GM21619 (cell line): ENCODE measurements at regions not wholly inside any gene's neighbourhood (a gene's known extent, or its start where the extent isn't known, plus 50 kb on each side); places are given as distances from the start of the nearest gene placed in this dataset.

Experiments
- ATAC-seq: cut with Tn5 transposase; IDR thresholded peaks from one replicate; pipeline ENCODE4 v1.9.1; 2021; ENCODE audit not compliant: unreplicated experiment

GRCh38 chr6:93792746-93793145 lies 373.4 kb upstream of the EPHA7 start:
- ATAC-seq = no peak

- ATAC-seq = no peak
Measured at GRCh38 chr6:93790981-93791380, 371.6 kb upstream of the EPHA7 start.

DNA sequence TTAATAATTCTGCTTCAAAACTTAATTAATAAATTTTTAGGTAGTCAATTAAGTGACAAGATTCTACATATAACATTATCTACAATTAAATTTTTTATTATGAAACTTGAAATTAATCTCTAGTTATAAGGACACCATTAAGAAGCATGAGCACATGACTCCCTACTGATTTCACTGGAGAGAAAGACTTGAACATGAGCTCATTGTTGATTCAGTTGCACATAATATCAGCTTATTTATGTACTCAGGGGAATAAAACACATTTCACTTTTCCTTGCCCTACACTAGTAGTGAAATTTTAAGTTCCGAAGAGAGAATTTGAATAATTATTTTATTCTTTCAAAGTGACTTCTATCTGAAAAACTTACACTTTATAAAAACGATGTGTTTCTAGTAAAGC lies 370.2 kb upstream of the EPHA7 start:
- no peak for ATAC-seq

DNA sequence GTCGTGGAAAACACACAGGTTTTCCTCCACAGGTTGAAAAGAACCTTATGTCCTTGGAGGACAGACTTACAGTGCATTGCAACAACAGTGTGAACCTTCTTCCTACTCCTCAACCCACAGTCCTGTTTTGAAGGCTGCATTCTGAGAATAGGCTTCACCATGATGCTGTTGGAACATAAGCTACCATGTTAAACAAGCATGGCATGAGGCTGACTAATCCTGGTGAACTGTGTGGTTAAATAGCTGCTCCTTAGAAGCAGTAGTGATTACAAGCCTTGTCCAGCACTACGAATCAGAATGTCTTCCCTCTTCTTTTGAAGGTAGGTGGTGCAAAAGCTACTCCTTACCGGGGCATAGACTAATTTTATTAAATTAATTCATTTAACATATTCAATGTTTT lies 368.5 kb upstream of the EPHA7 start:
- ATAC-seq = no peak

GRCh38 chr6:93786474-93787330 lies 367.3 kb upstream of the EPHA7 start:
- ATAC-seq = no peak

- ATAC-seq = no peak
Measured at GRCh38 chr6:93785694-93786030, 366.3 kb upstream of the EPHA7 start.

DNA sequence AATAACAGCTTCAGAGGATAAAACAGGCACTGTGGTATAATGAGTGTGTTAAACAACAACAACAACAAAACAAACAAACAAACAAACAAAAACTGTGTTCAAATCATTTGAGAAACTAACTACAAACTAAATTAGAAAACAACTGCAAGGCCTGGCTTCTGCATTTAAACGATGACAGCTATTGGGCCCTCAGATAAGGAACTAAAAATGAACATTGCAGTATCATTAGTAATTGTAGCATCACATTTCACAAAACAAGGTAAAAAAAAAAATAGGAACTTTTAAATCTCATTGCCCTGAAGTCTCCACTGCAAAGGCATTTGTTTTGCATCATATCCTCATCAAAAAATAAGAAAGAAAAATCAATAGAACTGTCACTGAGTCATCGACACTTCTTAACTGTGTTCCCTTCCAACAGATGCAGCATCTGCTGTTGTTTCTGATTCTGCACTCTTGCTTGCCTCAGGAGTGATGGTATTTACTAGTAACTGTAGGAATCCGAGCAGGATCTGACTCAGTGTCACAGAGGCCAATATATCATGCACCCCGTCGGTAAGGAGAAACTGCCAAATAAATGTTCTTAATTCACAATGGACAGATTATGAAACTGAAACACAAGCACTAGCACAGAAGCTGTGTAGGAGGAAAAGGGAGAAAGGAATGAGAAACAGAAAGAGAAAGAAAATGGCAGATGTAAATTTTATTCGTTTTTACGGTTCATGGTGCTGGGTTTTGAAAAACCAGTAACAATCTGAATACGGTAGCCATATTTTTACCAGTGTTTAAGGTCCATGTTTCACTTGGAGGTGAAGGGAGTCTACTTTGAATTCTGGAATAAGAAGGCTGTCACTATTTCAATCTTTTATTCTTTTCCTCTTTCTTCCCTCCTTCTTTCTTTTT lies 365.7 kb upstream of the EPHA7 start:
- no peak for ATAC-seq

- no peak for ATAC-seq
Measured at GRCh38 chr6:93779086-93779841, 359.9 kb upstream of the EPHA7 start.

GRCh38 chr6:93759190-93759589 lies 339.8 kb upstream of the EPHA7 start:
- ATAC-seq = no peak

DNA sequence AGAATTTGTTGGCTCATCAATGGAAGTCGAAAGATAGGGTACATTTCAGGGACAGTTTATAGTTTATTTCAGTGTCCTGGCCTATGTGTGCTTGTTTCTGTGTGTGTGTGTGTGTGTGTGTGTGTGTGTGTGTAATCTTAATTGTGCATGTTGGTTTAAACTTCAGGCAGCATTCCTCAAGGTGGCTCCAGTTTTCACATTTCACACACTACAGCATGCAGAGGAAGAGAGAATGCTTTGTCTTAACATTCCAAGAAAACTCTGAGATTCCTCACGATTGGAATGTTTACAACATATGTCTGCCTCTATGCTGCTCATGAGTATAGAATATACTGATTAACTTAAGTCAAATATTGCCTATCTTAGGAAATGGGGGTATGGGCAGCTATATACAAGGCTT lies 332.6 kb upstream of the EPHA7 start:
- no peak for ATAC-seq

GRCh38 chr6:93749930-93750329 lies 330.6 kb upstream of the EPHA7 start:
- no peak for ATAC-seq

DNA sequence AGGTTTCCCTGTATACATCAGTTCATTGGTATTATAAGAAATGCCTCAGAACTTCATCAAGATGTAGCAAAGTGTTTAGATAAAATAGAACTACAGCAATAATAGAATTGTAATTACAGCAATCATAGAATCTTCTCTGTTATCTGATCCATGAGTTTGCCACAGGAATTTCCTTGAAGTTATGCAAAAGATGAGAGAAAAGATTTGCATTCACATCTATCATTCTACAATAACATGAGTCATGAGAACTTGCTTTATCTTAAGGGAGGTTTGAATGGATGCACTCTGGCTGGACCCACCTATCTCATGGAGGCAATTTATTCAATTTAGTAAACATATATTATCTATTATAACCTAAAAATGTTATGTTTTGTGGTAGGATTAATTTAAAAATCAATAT lies 329.8 kb upstream of the EPHA7 start:
- no peak for ATAC-seq

DNA sequence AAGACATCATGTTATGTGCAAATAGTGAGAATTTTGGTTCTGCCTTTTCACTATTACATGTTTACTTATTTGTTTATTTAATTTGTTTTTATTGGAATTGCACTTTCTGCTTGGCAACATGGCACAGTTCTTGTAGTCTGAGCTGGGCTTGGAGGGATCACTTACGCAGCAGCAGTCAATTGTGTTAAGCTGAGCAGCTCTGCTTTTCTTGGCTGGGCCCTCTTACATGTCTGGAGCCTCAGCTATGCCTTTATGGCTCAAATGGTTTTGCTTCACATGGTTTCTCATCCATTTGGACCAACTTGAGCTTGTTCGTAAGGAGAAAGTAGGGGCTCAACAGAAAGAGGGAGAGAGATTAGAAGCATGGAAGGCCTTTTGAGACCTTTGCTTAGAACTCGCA lies 327.5 kb upstream of the EPHA7 start:
- ATAC-seq = no peak

- ATAC-seq = no peak
Measured at GRCh38 chr6:93745306-93745705, 325.9 kb upstream of the EPHA7 start.

GRCh38 chr6:93735099-93735498 lies 315.7 kb upstream of the EPHA7 start:
- no peak for ATAC-seq

- ATAC-seq = no peak
Measured at GRCh38 chr6:93731306-93731705, 311.9 kb upstream of the EPHA7 start.

GRCh38 chr6:93728150-93728549 lies 308.8 kb upstream of the EPHA7 start:
- no peak for ATAC-seq

DNA sequence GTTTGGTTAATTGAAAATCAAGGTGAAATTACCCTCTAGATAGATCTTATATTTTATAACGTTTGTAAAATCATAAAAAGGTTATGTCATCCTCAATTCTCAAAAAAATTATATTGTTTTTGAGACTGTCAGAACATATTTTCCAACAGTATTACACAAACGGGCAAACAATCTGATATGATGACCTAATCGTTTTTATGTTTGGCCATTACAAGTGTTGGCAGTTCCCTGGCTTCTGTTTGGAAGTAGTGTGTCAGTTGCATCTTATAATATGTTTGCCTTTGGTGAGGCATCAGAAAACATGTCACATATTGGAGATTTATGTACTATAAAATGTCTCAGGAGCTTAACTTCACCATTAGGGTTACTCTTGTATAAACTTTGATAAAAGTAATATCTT lies 308.1 kb upstream of the EPHA7 start:
- no peak for ATAC-seq

- ATAC-seq = no peak
Measured at GRCh38 chr6:93721386-93722048, 302.2 kb upstream of the EPHA7 start.

DNA sequence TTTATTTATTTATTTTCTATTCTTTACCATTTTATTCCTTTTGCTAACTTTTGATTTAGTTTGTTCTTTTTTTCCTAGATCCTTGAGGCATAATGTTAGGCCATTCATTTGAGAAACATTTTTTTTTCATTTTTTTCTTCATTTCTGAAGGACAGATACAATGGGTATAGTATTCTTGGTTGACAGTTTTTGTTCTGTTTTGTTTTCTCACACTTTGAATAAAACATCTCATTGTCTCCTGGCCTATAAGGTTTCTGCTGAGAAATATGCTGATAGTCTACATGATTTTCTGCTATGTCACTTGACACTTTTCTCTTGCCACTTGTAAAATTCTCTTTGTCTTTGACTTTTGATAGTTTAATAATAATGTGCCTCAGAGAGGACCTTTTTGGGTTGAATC lies 294.6 kb upstream of the EPHA7 start:
- ATAC-seq = no peak

GRCh38 chr6:93703431-93703830 lies 284.1 kb upstream of the EPHA7 start:
- ATAC-seq = no peak
